Esophagus squamous epithelium (tissue), 5 donors: ENCODE measurements at regions not wholly inside any gene's neighbourhood (a gene's known extent, or its start where the extent isn't known, plus 50 kb on each side); places are given as distances from the start of the nearest gene placed in this dataset.

Source experiments
- DNase-seq: peaks from one replicate; lab custom pipeline; 2025; lab: John Stamatoyannopoulos, UW
- H3K27ac ChIP-seq, 4 donors: fragments of 200-600 bp; sonication (generic); one replicate each; pipeline ENCODE4 v1.5.1; 2016 to 2019; ENCODE audit warnings: mild to moderate bottlenecking in 1 of 4
- H3K27me3 ChIP-seq, 4 donors: fragments of 200-600 bp; sonication (generic); 1 replicate in 3 of 4; 2 replicates in 1 of 4; pipeline versions ENCODE4 v1.5.1 to v1.6.0; 2017 to 2021; ENCODE audit warnings: antibody characterized with exemption in 1 of 4
- H3K36me3 ChIP-seq, 3 donors: fragments of 200-600 bp; sonication (generic); one replicate each; pipeline ENCODE4 v1.5.1; 2016 to 2019
- H3K4me1 ChIP-seq, 3 donors: fragments of 200-600 bp; sonication (generic); one replicate each; pipeline ENCODE4 v1.5.1; 2017 to 2019
- H3K4me3 ChIP-seq, 4 donors: fragments of 200-600 bp; sonication (generic); 1 replicate in 3 of 4; 2 replicates in 1 of 4; pipeline ENCODE4 v1.5.1; 2016 to 2019; ENCODE audit warnings: mild to moderate bottlenecking in 2 of 4, moderate library complexity in 1 of 4
- H3K9me3 ChIP-seq, 3 donors: fragments of 200-600 bp; sonication (generic); one replicate each; pipeline ENCODE4 v1.5.1; 2016 to 2019
- CTCF ChIP-seq, 6 experiments: fragments of 450-650 bp in 4 of 6; fragments of 200-600 bp in 2 of 6; sonication (generic) in 2 of 6; IDR thresholded peaks; one replicate each; pipeline ENCODE4 v1.5.1; 2016 to 2019; ENCODE audit warnings: antibody characterized with exemption in 6 of 6, mild to moderate bottlenecking in 4 of 6, moderate library complexity in 4 of 6
- POLR2A ChIP-seq, 4 donors: fragments of 450-650 bp; IDR thresholded peaks; one replicate each; pipeline ENCODE4 v1.6.1; 2017; ENCODE audit warnings: antibody characterized with exemption in 4 of 4, mild to moderate bottlenecking in 4 of 4, moderate library complexity in 3 of 4
- WGBS, 2 donors: methylation state at CpG; one replicate each; pipeline ENCODE4 v1.1.5; 2018; 5-methylcytosine and 5-hydroxymethylcytosine counted together
- intact Hi-C: fragments of 100-400 bp; cut with DNase I; formaldehyde crosslinking; loops from one replicate; pipeline ENCODE4 v1.15.0; 2022
- donor health status: DM: yes; HTN: yes; CAD: no.

GRCh38 chr9:88678431-88678830 is 143.5 kb downstream of the NXNL2 start:
- Histone ChIP-seq H3K27me3 (no peaks in the 10 kb centered on the region), H3K27ac (no peak overlapping the region), H3K4me1 (no peaks in the 10 kb centered on the region), H3K36me3 (no peaks in the 10 kb centered on the region), H3K4me3 (no peak overlapping the region), H3K9me3 (no peaks in the 10 kb centered on the region)
- TF ChIP-seq POLR2A (IDR thresholded peaks at IDR 0.05) (no peak), CTCF (IDR thresholded peaks at IDR 0.05) (no peak)
- DNase-seq: no peak
- WGBS, 2 donors: 73 to 84% methylated on average over 4 of the region's 4 CpGs
- intact Hi-C loops: no loop called here

- WGBS, 2 donors: 75 to 76% methylated on average over 4 to 5 of the region's 5 CpGs
These were observed 145.1 kb downstream of the NXNL2 start for GRCh38 chr9:88680041-88680440.

GRCh38 chr9:88680505-88681160 is 145.7 kb downstream of the NXNL2 start:
- no peaks in the 10 kb centered on the region for H3K9me3 ChIP-seq
- TF ChIP-seq CTCF (IDR thresholded peaks at IDR 0.05) (no peak), POLR2A (IDR thresholded peaks at IDR 0.05) (no peak)
- H3K36me3 ChIP-seq: no peaks in the 10 kb centered on the region
- H3K27me3 ChIP-seq: no peaks in the 10 kb centered on the region
- no peak overlapping the region for H3K27ac ChIP-seq
- DNase-seq: no peak
- H3K4me1 ChIP-seq: no peaks in the 10 kb centered on the region
- intact Hi-C loops: no loop called here
- no peak overlapping the region for H3K4me3 ChIP-seq
- 88 to 89% methylated on average over 8 of the region's 8 CpGs for WGBS, 2 donors

More at GRCh38 chr9:88680041-88680440, 145.1 kb downstream of the NXNL2 start:
- Histone ChIP-seq H3K27ac (no peak overlapping the region), H3K4me1 (no peaks in the 10 kb centered on the region), H3K4me3 (no peak overlapping the region), H3K27me3 (no peaks in the 10 kb centered on the region), H3K9me3 (no peaks in the 10 kb centered on the region), H3K36me3 (no peaks in the 10 kb centered on the region)
- DNase-seq: no peak
- TF ChIP-seq CTCF (IDR thresholded peaks at IDR 0.05): no peak
- no peak for TF ChIP-seq POLR2A (IDR thresholded peaks at IDR 0.05)
- intact Hi-C loops: no loop called here

GRCh38 chr9:88681434-88681833 is 146.5 kb downstream of the NXNL2 start:
- TF ChIP-seq POLR2A (IDR thresholded peaks at IDR 0.05) (no peak), CTCF (IDR thresholded peaks at IDR 0.05) (no peak)
- 91 to 96% methylated on average over 4 to 8 of the region's 8 CpGs for WGBS, 2 donors
- Histone ChIP-seq H3K4me1 (peaks cover 0 to 7% (median 0%) of the 10 kb centered on the region in 3 donors), H3K4me3 (no peak overlapping the region), H3K27ac (no peak overlapping the region), H3K27me3 (no peaks in the 10 kb centered on the region), H3K9me3 (no peaks in the 10 kb centered on the region), H3K36me3 (no peaks in the 10 kb centered on the region)
- DNase-seq: no peak
- intact Hi-C loops: no loop called here

- no peaks in the 10 kb centered on the region for H3K9me3 ChIP-seq
These were observed 147.5 kb downstream of the NXNL2 start for GRCh38 chr9:88682431-88682831.

More at GRCh38 chr9:88682431-88682831, 147.5 kb downstream of the NXNL2 start:
- H3K36me3 ChIP-seq: no peaks in the 10 kb centered on the region
- TF ChIP-seq CTCF (IDR thresholded peaks at IDR 0.05) (no peak), POLR2A (IDR thresholded peaks at IDR 0.05) (no peak)
- H3K4me3 ChIP-seq: no peak overlapping the region
- WGBS, 2 donors: 72 to 90% methylated on average over 2 to 8 of the region's 12 CpGs
- DNase-seq: no peak
- peaks cover 0 to 7% (median 0%) of the 10 kb centered on the region in 3 donors for H3K4me1 ChIP-seq
- H3K27me3 ChIP-seq: no peaks in the 10 kb centered on the region
- intact Hi-C loops: no loop called here
- H3K27ac ChIP-seq: no peak overlapping the region
